Mucosa of descending colon (tissue), 3 donors: ENCODE measurements at regions not wholly inside any gene's neighbourhood (a gene's known extent, or its start where the extent isn't known, plus 50 kb on each side); places are given as distances from the start of the nearest gene placed in this dataset.

ENCODE experiments used
- ATAC-seq: fragments of 200-7000 bp; cut with Tn5 transposase; one replicate; pipeline ENCODE4 v1.9.1; 2020; ENCODE audit warnings: mild to moderate bottlenecking, moderate library complexity
- DNase-seq, 3 donors: peaks; one replicate each; pipeline ENCODE4 v3.0.0-alpha.2; 2020
- H3K36me3 ChIP-seq: fragments of 200-600 bp; one replicate; pipeline ENCODE4 v1.8.0; 2021; ENCODE audit warnings: low read depth, mild to moderate bottlenecking
- H3K4me1 ChIP-seq: fragments of 200-600 bp; one replicate; pipeline ENCODE4 v1.8.0; 2021; ENCODE audit warnings: low read depth, mild to moderate bottlenecking
- H3K4me3 ChIP-seq: fragments of 200-600 bp; one replicate; pipeline ENCODE4 v1.8.0; 2021; ENCODE audit warnings: mild to moderate bottlenecking
- H3K9me3 ChIP-seq: fragments of 200-600 bp; one replicate; pipeline ENCODE4 v1.8.0; 2021; ENCODE audit warnings: mild to moderate bottlenecking
- intact Hi-C, 2 donors: fragments of 100-400 bp; cut with DNase I in 1 of 2; cut with micrococcal nuclease in 1 of 2; formaldehyde crosslinking; loops; one replicate each; pipeline versions ENCODE4 v1.11.0 to v1.11.1; 2022; cut with DNase I, micrococcal nuclease
- TF ChIP-seq, protein P1 (sequence below): fragments of 200-600 bp; IDR thresholded peaks from one replicate; pipeline ENCODE4 v1.8.0; 2022; ENCODE audit warnings: antibody characterized with exemption, mild to moderate bottlenecking
- donor health status: DM: no; HTN: no; CAD: no; lungs with moderate emphysema.
- donor health status: DM: no; HTN: no; CAD: no.
- donor health status: DM: no; HTN: yes; CAD: no.

DNA sequence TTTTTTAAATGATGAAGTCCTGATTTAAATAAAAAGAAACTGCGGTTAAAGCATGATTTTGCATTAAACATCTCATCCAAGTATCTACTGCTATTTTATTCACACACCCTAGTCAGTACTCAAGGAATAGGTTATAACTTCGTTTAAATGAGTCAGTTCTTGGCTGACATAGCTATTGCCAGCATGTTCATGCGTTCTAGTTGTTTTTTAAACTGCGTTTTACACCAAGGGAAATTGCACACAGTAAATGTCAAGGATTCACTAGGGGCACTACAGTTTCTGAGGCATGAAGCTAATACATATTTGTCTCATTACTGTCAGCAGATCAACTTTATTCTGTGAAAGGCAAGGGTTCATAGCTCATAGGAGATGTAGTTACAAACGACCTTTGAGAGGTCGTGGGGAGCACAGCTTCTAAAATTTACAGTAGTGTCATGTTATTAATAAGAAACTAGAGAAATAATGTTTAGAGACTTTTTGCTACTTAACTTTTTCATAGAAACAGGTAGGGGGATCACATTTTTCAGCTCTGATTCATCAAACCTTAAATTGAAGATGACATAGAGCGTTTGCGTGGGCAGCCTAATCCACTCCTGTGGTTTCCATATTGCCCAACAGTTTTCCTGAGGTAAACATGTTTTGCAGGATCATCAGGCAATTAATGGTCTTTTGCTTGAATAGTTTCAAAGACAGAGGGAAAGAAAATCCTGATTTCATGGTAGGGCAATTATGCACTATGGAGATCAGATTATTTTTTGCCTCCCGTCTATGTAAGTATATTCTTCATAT, 2222.7 kb upstream of the WWC1 start:
- TF ChIP-seq, protein P1, sequence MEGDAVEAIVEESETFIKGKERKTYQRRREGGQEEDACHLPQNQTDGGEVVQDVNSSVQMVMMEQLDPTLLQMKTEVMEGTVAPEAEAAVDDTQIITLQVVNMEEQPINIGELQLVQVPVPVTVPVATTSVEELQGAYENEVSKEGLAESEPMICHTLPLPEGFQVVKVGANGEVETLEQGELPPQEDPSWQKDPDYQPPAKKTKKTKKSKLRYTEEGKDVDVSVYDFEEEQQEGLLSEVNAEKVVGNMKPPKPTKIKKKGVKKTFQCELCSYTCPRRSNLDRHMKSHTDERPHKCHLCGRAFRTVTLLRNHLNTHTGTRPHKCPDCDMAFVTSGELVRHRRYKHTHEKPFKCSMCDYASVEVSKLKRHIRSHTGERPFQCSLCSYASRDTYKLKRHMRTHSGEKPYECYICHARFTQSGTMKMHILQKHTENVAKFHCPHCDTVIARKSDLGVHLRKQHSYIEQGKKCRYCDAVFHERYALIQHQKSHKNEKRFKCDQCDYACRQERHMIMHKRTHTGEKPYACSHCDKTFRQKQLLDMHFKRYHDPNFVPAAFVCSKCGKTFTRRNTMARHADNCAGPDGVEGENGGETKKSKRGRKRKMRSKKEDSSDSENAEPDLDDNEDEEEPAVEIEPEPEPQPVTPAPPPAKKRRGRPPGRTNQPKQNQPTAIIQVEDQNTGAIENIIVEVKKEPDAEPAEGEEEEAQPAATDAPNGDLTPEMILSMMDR, result no peak
- intact Hi-C loops, result no loop called here
- no peaks in the 10 kb centered on the region for H3K4me1 ChIP-seq
- DNase-seq (no peak), ATAC-seq (no peak)
- H3K9me3 ChIP-seq, result no peaks in the 10 kb centered on the region
- H3K4me3 ChIP-seq, result no peak overlapping the region
- no peaks in the 10 kb centered on the region for H3K36me3 ChIP-seq

DNA sequence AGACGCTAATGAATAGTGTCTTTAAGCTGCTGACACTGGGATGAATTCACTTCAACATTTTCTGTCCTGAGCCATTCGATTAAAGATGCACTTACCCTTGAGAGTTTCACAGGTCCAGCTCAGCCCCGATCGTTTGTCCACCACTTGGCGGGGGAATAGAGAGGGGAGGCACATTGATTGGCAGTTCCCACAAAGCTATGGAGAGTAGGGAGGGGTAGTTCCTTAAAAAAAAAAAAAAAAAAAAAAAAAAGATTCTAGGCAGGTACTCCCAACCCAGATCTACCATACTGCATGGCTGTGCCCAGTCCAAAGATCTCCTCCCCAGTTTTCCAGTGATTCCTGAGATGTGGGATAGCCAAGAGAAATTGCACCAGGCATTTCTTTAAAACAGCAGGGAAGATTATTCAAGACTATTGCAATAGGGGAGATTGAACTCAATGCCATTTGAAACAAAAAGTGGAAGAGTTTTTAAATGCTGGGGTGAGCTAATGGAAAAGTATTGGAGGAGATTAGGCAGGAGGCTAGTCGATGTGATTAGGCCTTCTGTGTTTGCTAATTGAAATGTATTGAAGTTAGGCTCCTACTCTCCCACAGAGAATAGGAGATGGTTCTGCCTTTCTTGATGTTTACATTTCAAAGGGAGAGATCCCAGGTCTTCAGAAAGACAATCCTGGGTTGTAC, 2217.4 kb upstream of the WWC1 start:
- no peak for DNase-seq
- no peaks in the 10 kb centered on the region for H3K36me3 ChIP-seq
- ATAC-seq, result no peak
- TF ChIP-seq, protein P1, result no peak
- intact Hi-C loops, result no loop called here
- H3K9me3 ChIP-seq, result no peaks in the 10 kb centered on the region
- no peak overlapping the region for H3K4me3 ChIP-seq
- no peaks in the 10 kb centered on the region for H3K4me1 ChIP-seq

- no peak for DNase-seq
- Histone ChIP-seq H3K4me1 (no peaks in the 10 kb centered on the region), H3K36me3 (no peaks in the 10 kb centered on the region), H3K4me3 (no peak overlapping the region), H3K9me3 (no peaks in the 10 kb centered on the region)
- TF ChIP-seq, protein P1, result no peak
- intact Hi-C loops, result no loop called here
- no peak for ATAC-seq
Measured at GRCh38 chr5:166074582-166075481, 2216.6 kb upstream of the WWC1 start.

GRCh38 chr5:166083183-166083959, 2208.1 kb upstream of the WWC1 start:
- TF ChIP-seq, protein P1, result no peak
- no peaks in the 10 kb centered on the region for H3K9me3 ChIP-seq
- H3K36me3 ChIP-seq, result no peaks in the 10 kb centered on the region
- no peaks in the 10 kb centered on the region for H3K4me1 ChIP-seq
- ATAC-seq (no peak), DNase-seq (no peak)
- intact Hi-C loops, result no loop called here
- no peak overlapping the region for H3K4me3 ChIP-seq

DNA sequence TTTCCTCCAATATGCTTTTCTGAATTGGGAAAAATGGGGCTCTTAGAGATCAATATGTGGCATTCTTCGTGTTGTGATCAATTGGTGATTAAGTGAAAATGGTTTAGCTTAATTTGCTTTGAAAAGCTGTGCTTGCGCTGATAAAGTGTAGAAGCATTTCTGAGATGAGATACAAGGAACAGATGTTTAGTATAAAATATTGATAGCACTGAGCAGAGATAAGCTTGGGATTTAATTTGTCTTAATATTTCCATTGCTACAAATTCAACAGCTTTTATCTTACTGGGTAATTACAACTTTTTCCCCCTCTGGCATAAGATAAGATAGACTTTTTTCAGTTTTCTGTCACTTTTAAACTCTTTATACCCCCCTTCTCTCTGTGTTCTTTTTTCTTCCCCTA, 2204.9 kb upstream of the WWC1 start:
- intact Hi-C loops, result no loop called here
- TF ChIP-seq, protein P1, result no peak

More for the DNA sequence above, 2204.9 kb upstream of the WWC1 start:
- H3K9me3 ChIP-seq, result no peaks in the 10 kb centered on the region
- H3K4me3 ChIP-seq, result no peak overlapping the region
- H3K36me3 ChIP-seq, result no peaks in the 10 kb centered on the region
- ATAC-seq (no peak), DNase-seq (no peak)
- no peaks in the 10 kb centered on the region for H3K4me1 ChIP-seq
